Adrenal gland (tissue), 5 donors: ENCODE measurements at regions not wholly inside any gene's neighbourhood (a gene's known extent, or its start where the extent isn't known, plus 50 kb on each side); places are given as distances from the start of the nearest gene placed in this dataset.

ENCODE experiments used
- POLR2A ChIP-seq, 2 donors: fragments of 450-650 bp; IDR thresholded peaks; one replicate each; pipeline ENCODE4 v1.6.1; 2017; ENCODE audit warnings: antibody characterized with exemption in 2 of 2, mild to moderate bottlenecking in 2 of 2, moderate library complexity in 1 of 2
- TF ChIP-seq, protein P1 (sequence below), 6 experiments: fragments of 450-650 bp in 4 of 6; fragments of 200-600 bp in 2 of 6; sonication (generic) in 1 of 6; IDR thresholded peaks; 1 replicate in 5 of 6; 2 replicates in 1 of 6; pipeline versions ENCODE4 v1.5.1 to v1.8.0; 2016 to 2021; ENCODE audit warnings: antibody characterized with exemption in 6 of 6, mild to moderate bottlenecking in 2 of 6, moderate library complexity in 1 of 6
- donor health status: DM: no; HTN: no; CAD: no.

- TF ChIP-seq, protein P1, sequence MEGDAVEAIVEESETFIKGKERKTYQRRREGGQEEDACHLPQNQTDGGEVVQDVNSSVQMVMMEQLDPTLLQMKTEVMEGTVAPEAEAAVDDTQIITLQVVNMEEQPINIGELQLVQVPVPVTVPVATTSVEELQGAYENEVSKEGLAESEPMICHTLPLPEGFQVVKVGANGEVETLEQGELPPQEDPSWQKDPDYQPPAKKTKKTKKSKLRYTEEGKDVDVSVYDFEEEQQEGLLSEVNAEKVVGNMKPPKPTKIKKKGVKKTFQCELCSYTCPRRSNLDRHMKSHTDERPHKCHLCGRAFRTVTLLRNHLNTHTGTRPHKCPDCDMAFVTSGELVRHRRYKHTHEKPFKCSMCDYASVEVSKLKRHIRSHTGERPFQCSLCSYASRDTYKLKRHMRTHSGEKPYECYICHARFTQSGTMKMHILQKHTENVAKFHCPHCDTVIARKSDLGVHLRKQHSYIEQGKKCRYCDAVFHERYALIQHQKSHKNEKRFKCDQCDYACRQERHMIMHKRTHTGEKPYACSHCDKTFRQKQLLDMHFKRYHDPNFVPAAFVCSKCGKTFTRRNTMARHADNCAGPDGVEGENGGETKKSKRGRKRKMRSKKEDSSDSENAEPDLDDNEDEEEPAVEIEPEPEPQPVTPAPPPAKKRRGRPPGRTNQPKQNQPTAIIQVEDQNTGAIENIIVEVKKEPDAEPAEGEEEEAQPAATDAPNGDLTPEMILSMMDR (IDR thresholded peaks at IDR 0.05), result no peak
- TF ChIP-seq POLR2A (IDR thresholded peaks at IDR 0.05), result no peak
Measured at GRCh38 chr15:69914960-69915359, 182.8 kb downstream of the TLE3 start.
